C4-2B (cell line): ENCODE measurements at regions not wholly inside any gene's neighbourhood (a gene's known extent, or its start where the extent isn't known, plus 50 kb on each side); places are given as distances from the start of the nearest gene placed in this dataset.

Source experiments
- CTCF ChIP-seq: fragments of 450-650 bp; conservative IDR thresholded peaks from 2 replicates; pipeline ENCODE4 v1.5.1; 2017; ENCODE audit warnings: mild to moderate bottlenecking
- ZFX ChIP-seq: fragments of 450-650 bp; IDR thresholded peaks from 2 replicates; pipeline ENCODE4 v1.6.1; 2017

GRCh38 chr14:82449926-82450468 lies 916.3 kb upstream of the SEL1L start:
- TF ChIP-seq CTCF (no peak), ZFX (no peak)
